ENCODE measurements at regions not wholly inside any gene's neighbourhood (a gene's known extent, or its start where the extent isn't known, plus 50 kb on each side); places are given as distances from the start of the nearest gene placed in this dataset.

DNA sequence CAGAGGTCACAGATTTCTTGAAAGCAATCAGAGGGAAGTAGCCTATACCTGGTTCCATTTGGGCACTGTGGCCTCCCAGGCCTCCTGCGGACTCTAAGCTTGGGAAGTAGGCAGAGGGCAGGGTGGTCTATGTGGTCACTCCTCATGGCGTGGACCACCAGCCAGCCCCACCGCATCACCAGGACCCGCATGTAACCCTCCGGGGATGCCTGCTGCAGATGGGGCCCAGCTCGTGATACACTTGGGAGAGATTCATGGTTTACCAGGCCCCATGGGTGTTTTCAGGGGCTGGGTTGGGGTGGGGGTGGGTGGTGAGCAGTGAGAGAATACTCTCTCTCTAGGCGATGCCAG is 123.7 kb downstream of the ASB7 start:
- H4K20me1 ChIP-seq (ENCODE audit: control insufficient read depth, insufficient read depth, low read length, poor library complexity, severe bottlenecking), result no peaks in the 10 kb centered on the region
- H2AFZ ChIP-seq (ENCODE audit: insufficient read depth, low read depth, low read length, poor library complexity, severe bottlenecking), result no peak overlapping the region
- TF ChIP-seq, protein P1, sequence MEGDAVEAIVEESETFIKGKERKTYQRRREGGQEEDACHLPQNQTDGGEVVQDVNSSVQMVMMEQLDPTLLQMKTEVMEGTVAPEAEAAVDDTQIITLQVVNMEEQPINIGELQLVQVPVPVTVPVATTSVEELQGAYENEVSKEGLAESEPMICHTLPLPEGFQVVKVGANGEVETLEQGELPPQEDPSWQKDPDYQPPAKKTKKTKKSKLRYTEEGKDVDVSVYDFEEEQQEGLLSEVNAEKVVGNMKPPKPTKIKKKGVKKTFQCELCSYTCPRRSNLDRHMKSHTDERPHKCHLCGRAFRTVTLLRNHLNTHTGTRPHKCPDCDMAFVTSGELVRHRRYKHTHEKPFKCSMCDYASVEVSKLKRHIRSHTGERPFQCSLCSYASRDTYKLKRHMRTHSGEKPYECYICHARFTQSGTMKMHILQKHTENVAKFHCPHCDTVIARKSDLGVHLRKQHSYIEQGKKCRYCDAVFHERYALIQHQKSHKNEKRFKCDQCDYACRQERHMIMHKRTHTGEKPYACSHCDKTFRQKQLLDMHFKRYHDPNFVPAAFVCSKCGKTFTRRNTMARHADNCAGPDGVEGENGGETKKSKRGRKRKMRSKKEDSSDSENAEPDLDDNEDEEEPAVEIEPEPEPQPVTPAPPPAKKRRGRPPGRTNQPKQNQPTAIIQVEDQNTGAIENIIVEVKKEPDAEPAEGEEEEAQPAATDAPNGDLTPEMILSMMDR (IDR thresholded peaks at IDR 0.05), result no peak
- no peak for TF ChIP-seq EZH2 (IDR thresholded peaks at IDR 0.05; ENCODE audit: borderline replicate concordance, insufficient read depth, low read depth, low read length, poor library complexity, severe bottlenecking)
- ChIA-PET CTCF (no interaction called here), POLR2A (no interaction called here)
- no peaks in the 10 kb centered on the region for H3K9me3 ChIP-seq (ENCODE audit: control extremely low read depth in 1 of 3, control insufficient read depth in 2 of 3, insufficient read depth in 1 of 3, low read length in 2 of 3)
- H3K4me2 ChIP-seq (replicated peaks; ENCODE audit: low read depth, low read length, poor library complexity, severe bottlenecking), result no peak overlapping the region
- intact Hi-C loops (cut with micrococcal nuclease), result no loop called here
- H3K79me2 ChIP-seq (ENCODE audit: control insufficient read depth, insufficient read depth, low read length), result no peaks in the 10 kb centered on the region
- DNase-seq (no peak), ATAC-seq (ENCODE audit: low read depth) (no peak)
- Mint-ChIP-seq H3K9me3 (ENCODE audit: insufficient read depth) (no peaks in the 10 kb centered on the region), H3K27me3 (peaks cover 8% of the 10 kb centered on the region), H3K27ac (no peak overlapping the region), H3K4me1 (no peaks in the 10 kb centered on the region), H3K4me3 (no peak overlapping the region)
- H3K4me3 ChIP-seq (ENCODE audit: control extremely low read depth in 1 of 5, extremely low read depth in 1 of 5, insufficient read depth in 1 of 5, low read depth in 2 of 5, low read length in 4 of 5), result no peak overlapping the region
- no peaks in the 10 kb centered on the region for H3K27me3 ChIP-seq (replicated peaks in 1 of 4; ENCODE audit: control extremely low read depth in 1 of 4, control insufficient read depth in 3 of 4, insufficient read depth in 4 of 4, low read length in 3 of 4)
- H3K9ac ChIP-seq (ENCODE audit: low read length), result no peak overlapping the region
- no peaks in the 10 kb centered on the region for H3K4me1 ChIP-seq (ENCODE audit: control insufficient read depth in 2 of 2, insufficient read depth in 2 of 2, low read length in 2 of 2)
- 63% methylated on average over 6 of the region's 7 CpGs for WGBS (ENCODE audit: insufficient coverage)
- H3K27ac ChIP-seq (ENCODE audit: low read length in 2 of 2), result no peak overlapping the region
- H3K36me3 ChIP-seq (replicated peaks in 1 of 2; ENCODE audit: control extremely low read depth in 1 of 2, control insufficient read depth in 1 of 2, extremely low read depth in 1 of 2, insufficient read depth in 2 of 2, low read length in 1 of 2), result no peaks in the 10 kb centered on the region

DNA sequence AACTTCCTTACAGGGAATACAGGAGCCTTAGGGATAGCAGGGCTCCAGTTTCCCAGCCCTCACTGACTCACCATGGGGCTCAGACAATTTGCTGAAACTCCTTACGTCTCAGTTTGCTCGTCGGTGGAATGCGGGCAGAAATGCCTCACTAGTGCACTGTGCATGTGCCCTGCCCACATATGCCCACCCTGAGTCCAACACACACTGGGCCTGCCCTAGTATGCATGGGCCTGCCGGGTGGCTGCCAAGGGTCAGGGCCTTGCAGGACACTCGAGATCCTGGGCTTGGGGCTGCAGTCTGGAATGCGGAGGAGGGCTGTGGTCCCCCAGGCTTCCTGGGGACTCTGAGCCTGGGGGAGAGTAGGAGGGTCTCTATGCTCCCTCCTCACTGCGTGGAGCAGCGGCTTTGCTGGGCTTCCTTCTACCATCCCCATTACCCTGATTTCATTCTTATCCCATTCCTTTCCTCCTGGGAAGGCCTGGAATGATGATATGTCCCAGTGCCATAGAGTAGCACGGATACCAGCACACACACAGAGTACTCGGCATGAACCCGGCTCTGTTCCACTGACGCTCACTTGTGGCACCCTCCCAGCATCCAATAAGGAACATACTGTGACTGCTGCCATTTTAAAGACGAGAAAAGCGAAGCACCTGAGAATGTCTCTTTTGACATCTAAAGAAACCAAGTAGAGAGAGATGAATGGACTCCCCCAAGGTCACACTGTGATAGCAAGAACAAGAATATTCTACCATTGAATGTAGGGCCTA is 124.2 kb downstream of the ASB7 start:
- Histone ChIP-seq H3K9ac (ENCODE audit: low read length) (no peak overlapping the region), H3K27ac (ENCODE audit: low read length in 2 of 2) (no peak overlapping the region), H3K4me1 (ENCODE audit: control insufficient read depth in 2 of 2, insufficient read depth in 2 of 2, low read length in 2 of 2) (no peaks in the 10 kb centered on the region), H3K27me3 (replicated peaks in 1 of 4; ENCODE audit: control extremely low read depth in 1 of 4, control insufficient read depth in 3 of 4, insufficient read depth in 4 of 4, low read length in 3 of 4) (no peaks in the 10 kb centered on the region), H3K79me2 (ENCODE audit: control insufficient read depth, insufficient read depth, low read length) (no peaks in the 10 kb centered on the region), H3K4me2 (replicated peaks; ENCODE audit: low read depth, low read length, poor library complexity, severe bottlenecking) (no peak overlapping the region), H4K20me1 (ENCODE audit: control insufficient read depth, insufficient read depth, low read length, poor library complexity, severe bottlenecking) (no peaks in the 10 kb centered on the region), H3K4me3 (ENCODE audit: control extremely low read depth in 1 of 5, extremely low read depth in 1 of 5, insufficient read depth in 1 of 5, low read depth in 2 of 5, low read length in 4 of 5) (no peak overlapping the region), H3K36me3 (replicated peaks in 1 of 2; ENCODE audit: control extremely low read depth in 1 of 2, control insufficient read depth in 1 of 2, extremely low read depth in 1 of 2, insufficient read depth in 2 of 2, low read length in 1 of 2) (no peaks in the 10 kb centered on the region), H3K9me3 (ENCODE audit: control extremely low read depth in 1 of 3, control insufficient read depth in 2 of 3, insufficient read depth in 1 of 3, low read length in 2 of 3) (no peaks in the 10 kb centered on the region), H2AFZ (ENCODE audit: insufficient read depth, low read depth, low read length, poor library complexity, severe bottlenecking) (no peak overlapping the region)
- no peak for TF ChIP-seq EZH2 (IDR thresholded peaks at IDR 0.05; ENCODE audit: borderline replicate concordance, insufficient read depth, low read depth, low read length, poor library complexity, severe bottlenecking)
- TF ChIP-seq, protein P1 (IDR thresholded peaks at IDR 0.05), result no peak
- ATAC-seq (ENCODE audit: low read depth) (no peak), DNase-seq (no peak)
- POLR2A ChIA-PET, result no interaction called here
- WGBS (ENCODE audit: insufficient coverage), result 93% methylated on average over 10 of the region's 15 CpGs
- no peak overlapping the region for H3K27ac Mint-ChIP-seq
- no peaks in the 10 kb centered on the region for H3K4me1 Mint-ChIP-seq
- no peak overlapping the region for H3K4me3 Mint-ChIP-seq
- H3K27me3 Mint-ChIP-seq, result peaks cover 8% of the 10 kb centered on the region
- H3K9me3 Mint-ChIP-seq (ENCODE audit: insufficient read depth), result no peaks in the 10 kb centered on the region
- CTCF ChIA-PET, result no interaction called here
- intact Hi-C loops (cut with micrococcal nuclease), result no loop called here
